Middle frontal gyrus (tissue), 1 donor: ENCODE measurements at regions not wholly inside any gene's neighbourhood (a gene's known extent, or its start where the extent isn't known, plus 50 kb on each side); places are given as distances from the start of the nearest gene placed in this dataset.

Source experiments
- DNase-seq: peaks from one replicate; pipeline ENCODE4 v3.0.0-alpha.2; 2015; ENCODE audit warnings: low spot score; ENCODE audit errors: extremely low spot score

DNA sequence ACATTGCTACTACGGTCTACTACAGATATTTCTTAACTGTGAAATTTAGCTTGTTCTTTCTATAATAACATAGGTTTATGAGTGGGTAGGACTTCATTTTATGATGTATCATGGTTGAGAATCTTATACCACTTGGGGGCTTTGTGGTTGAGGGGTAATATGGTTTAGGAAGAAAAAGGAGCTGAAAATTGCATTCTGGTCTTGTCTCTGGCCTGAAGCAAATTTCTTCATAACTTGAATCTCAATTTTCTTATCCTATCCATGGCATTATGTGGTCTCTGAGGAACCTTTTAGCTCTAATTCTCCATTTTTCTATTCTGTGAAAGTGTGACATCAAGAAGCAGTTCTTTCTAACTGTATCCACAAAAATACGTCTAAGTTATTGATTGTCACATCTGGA, 341.0 kb downstream of the SOX2 start:
- no peak for DNase-seq

DNA sequence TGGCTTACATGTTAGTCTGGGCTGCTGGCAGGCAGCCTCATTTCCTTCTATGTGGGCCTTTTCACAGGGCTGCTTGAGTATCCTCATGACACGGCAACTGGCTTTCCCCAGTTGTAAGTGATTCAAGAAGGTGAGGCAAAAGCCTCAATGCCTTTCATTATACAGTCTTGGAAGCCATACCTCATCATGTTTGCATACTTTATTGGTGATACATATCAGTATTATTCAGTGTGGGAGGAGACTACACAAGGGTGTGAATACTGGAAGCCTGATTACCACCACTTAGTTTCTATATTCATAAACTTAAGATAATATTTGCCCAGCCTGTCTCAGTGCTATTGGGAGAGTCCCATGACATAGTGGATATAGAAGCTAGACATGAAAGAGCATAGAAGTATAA, 346.8 kb downstream of the SOX2 start:
- DNase-seq = no peak

DNA sequence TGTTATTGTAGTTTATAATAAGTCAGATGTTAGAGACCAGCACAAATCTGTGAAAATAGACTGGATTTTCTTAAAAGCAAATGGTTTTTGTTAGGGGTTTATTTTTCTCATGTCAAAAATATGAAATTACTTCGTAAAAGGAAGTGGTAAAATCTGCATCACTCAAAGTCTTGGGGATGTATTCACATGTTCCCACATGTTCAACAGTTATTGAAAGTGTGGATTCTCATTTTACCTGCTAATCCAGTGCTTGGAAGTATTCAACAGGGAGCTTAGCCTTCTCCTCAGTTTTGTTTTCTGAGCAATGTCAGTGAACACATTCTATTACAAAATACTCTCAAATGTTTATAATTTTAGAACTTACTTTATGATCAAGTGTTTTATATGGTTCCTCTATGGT, 352.0 kb downstream of the SOX2 start:
- no peak for DNase-seq

DNA sequence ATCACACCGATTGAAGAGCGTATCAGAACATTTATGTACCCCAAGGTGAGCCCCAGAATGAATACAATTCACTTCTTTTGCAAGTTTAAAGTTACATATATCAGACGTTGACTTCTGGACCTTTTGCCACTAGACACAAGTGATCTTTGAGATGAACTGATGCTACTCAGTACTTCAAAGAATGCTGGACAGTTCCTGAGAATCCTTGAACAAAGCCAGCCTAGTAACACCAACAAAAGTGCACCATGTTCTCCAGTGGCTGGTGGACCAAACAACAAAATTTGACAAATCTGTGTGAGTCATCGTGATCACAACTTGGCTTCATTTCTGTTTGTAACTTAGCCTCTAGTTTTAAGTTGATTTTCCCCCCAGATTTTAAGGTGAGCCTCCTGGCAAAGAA, 355.7 kb downstream of the SOX2 start:
- DNase-seq = no peak

DNA sequence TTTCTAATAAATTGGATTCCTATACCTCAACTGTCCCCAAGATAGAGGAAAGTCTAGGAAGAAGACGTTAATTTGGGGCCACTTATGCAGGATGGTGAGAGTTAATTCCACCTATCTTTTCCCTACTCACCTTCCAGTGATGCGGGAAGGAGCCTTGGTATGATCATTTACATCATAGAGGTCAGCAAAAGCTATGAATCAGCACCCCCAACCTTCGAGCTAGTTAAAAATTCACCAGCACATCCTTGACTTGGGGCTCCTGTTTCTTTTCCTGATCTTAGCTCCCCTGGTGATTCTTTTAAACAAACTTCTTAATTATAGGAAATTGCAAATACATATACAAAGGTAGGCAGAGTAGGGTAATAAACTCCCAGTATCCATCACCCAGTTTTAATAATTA, 366.6 kb downstream of the SOX2 start:
- no peak for DNase-seq

DNA sequence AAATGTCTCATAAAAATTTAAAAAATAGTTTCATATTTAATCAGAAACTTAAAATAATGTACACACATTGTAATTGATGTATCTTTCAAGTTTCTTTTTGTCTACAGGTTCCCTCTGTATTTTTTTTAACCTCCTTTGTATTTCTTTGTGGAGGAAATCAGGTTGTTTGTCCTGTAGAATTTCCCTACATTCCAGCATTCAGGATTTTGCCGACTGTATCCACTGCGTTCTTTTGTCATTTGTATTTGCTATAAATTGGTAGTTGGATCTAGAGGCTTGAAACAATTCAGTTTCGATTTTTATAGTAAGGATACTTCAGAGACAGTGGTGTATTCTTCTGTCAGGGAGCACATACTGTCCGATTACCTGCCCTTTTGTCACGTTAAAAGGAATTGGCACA, 367.2 kb downstream of the SOX2 start:
- no peak for DNase-seq

DNA sequence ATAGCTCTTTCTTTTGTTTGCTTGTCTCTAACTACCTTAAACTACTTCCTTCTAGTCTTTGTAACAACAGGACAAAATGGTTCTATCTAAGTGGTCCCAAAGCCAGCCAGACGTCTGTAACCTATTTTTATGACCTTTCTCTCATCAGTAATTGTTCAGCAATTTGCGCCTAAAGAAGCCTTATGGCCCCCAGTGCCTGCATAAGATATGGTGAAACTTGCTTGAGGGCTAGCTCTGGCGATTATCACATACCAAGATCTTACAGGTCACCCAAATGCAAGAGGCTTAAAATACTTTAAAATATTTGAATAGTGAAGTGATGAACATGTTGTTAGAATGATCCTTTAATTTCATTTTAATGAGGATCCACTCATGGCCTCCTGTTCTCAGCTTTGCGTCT, 369.4 kb downstream of the SOX2 start:
- no peak for DNase-seq

DNA sequence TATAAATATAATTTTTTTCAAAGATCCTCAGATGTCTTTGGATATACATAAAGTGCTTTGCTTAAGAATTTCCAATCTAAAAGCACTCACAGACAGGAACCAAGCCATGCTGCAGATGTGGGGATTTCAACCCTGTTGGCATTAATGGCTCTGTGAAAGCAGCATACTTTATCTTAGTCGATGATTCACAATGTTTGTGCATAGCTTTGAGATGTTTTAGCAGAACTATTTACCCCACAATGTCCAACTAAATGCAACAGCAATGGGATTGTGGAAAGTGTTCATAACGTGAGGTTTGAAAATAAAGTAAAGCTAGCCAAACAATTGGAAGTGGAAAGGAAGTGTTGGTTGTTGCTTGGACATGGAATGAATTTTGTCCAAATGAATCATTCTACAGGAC, 371.4 kb downstream of the SOX2 start:
- no peak for DNase-seq

DNA sequence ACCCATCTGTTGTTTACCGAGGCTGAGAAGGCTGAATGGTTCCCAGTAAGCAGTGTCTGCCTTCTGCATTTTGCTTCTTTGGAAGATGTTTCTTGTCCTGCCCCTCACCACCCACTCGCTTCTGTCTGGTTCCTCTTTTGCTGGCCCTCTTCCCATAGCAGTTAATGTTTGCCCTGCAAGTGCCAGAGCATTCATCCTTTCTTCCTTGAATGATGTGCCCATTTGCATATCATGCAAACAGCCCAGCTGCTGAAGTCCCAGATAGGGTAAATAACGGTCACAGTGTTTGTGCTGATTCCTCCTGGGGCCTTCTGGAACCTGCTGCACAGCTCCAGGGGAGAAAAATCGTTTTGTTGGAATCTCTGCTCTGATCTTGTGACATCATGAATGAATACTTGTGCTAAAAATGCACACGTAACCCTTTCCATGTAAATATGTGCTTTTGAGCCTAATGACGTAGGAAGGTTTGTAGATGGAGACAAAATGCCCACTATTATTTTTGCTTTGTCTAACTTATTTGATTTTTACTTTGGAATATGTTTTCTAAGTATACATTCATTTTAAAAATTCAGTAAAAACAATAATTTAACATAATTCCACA, 381.0 kb downstream of the SOX2 start:
- peak; percentile 16 for DNase-seq

DNA sequence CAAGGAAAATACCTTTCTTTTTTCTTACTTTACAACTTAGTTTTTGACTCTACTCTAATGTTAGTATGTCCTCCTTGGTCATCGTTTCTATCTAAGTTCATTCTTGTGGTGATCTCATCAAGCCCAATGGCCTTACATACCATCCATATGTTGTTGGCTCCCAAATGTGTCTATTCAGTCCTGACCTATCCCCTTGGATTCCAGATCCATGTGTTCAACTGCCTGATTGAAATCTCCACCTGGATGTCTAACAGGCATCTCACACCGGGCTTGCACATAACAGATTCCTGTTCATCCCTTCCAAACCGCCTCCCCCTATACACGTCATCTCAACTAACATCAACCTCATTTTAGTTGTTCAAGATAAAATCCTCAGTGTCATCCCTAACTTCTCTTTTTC, 382.6 kb downstream of the SOX2 start:
- no peak for DNase-seq

DNA sequence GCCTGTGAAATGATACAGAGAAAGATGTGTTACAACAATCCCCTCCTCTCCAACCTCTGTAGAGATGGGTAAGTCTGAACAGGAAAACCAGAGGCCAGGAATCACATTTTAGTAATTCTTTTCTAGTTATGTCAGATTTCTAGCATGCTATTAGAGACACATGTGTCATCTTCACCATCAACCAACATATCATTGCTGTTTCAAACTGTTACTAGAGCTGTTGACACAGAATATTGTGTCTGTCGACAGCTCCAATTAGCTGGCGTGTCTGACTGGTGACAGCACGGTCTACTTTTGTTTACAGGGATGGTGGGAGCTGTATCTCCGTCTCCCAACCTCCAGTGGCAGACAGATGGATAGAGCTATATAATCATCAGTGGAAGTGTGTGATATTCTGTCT, 393.2 kb downstream of the SOX2 start:
- no peak for DNase-seq

DNA sequence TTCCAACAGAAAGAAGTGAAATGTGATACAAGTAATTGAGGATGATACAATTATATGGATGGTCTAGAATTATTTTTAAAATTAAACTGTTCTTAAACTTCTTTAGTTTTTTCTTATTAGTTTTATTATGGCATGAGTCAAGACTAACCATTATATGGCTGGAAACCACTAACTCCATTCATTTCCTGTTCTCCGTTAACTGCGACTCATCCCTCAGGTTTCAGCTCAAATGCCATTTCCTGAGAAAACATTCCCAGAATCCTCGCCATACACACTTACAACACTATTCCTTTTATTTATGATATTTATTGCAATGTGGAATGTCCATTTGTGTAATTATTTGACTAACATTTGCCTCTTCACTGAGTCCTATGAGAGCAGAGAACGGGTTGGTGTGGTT, 394.1 kb downstream of the SOX2 start:
- no peak for DNase-seq

DNA sequence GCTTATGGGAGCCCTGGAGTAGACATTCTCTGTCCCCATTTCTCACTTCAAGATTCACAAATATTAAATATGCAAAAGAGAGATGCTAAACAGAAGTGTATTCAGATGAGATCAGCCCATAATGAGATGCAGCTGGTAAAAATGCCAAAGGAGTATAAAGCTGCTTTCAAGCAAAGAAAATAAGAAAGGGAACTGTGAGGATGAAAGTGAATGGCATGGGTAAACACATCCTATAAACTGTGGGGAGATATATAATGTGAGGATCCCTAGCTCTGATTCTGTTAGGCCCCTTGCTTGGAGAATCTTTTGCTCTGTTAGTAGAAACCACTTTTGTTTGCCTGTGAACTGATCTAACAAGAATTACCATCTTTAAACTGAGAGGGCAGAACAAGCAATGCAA, 396.6 kb downstream of the SOX2 start:
- DNase-seq = no peak

DNA sequence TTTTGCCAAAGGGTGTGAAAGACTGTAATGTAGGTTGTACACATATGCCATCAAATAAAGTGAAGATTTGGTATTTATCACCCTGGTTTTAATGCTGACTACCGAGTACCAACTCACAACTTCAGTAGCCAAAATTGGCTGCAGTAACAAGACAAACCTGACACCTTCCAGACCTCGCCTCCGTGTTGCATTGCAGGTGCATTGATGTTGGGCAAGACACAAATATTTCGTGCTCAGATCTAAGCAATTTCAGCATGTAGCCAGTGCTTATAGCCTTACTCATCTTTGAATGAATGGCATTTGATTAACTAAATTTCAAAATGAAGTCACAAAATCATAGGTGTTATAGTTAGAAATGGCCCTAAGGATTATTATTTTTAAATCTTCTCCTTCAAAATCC, 400.2 kb downstream of the SOX2 start:
- no peak for DNase-seq

DNA sequence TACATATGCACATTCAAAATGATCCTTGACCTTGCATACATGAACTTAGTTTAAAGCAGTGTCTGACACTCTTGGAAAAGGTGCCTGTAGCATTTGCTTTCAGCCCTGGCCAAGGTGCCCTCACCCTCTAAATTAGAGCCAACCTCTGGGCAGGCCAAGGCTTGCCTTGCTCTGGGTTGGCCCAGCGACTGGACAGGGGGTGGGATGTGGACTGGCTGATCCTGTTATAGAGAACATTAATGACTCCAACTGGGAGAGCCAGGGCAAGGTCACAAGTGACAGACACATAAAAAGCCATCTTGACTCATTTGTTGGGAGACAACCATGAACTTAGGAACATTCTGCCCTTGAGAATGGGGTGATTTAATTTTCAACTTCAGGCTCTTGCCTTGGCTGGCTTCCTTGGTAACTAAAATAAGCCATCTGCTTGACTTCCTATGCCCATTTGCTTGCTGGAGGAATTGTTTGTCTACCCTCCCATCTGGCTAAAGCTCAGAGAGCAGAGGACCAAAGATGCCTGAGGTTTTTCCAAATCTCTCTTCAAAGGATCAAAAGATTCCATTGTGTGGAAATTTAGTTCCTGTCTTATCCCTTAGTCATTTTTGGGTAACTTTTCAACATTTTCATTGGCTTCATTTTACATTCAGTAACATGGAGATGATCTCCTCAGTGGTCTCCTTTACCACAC, 403.7 kb downstream of the SOX2 start:
- no peak for DNase-seq

DNA sequence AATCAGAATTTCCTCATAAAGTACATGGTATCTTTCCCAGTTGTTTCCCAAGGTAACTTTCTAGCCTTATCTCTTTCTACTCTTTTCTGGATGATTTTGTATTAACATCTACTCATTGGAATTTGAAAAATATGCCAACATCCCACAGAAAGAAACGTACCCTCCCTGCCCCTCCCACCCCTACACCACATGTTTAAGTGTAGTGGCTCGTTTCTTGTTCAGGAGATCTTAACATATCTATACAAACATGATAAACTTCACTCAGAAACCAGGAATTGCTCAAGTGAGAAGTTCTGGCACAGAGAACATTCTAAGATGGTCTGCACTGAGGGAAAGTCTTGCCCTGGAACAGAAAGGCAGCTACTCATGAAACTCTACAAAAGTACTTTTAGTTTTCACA, 404.7 kb downstream of the SOX2 start:
- DNase-seq = no peak

DNA sequence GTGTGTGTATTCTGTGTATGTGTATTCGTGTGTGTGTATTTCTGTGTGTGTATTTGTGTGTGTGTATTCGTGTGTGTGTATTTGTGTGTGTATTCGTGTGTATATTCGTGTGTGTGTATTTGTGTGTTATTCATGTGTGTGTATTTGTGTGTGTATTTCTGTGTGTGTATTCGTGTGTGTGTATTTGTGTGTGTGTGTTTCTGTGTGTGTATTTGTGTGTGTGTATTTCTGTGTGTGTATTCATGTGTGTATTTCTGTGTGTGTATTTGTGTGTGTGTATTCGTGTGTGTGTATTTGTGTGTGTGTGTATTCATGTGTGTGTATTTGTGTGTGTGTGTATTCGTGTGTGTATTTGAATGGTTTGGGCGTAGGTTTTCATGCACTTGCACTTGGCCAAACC, 405.4 kb downstream of the SOX2 start:
- DNase-seq = no peak

DNA sequence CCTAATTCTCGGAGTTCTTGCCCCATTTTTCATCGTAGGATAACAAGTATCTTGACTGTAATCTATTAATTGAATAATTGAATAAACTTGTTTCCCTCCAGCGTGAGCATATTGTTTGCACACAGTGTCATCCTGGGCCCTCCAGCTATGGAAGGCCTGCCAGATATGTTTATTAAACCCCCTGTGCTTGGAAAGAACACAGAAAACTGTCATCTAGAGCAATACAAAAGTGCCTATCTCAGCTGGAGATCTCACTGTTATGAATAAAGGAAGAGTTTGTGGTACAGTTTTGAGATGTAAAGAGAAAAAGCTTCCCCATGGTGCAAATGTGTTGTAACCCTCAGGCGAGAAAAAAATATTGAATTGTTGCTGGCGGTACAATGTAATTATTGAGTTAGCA, 405.9 kb downstream of the SOX2 start:
- no peak for DNase-seq

DNA sequence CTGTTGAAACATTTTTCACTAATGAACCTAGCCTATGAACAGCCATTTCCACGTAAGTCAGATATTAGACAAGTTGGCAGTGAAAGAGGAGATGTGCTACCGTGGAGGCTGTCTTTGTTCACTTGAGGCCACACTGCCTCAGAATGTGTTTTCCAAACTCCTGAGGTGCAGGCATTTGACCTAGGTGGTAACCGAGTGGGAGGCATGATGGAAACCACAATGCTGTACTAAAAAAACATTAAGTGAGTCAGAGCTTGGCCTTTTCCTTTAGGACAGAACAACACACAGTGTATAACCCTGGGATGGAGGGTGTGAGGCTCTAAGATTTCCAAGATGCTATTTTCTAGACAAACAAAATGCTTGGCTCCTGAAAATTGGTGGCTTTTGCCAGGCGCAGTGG, 406.3 kb downstream of the SOX2 start:
- no peak for DNase-seq

DNA sequence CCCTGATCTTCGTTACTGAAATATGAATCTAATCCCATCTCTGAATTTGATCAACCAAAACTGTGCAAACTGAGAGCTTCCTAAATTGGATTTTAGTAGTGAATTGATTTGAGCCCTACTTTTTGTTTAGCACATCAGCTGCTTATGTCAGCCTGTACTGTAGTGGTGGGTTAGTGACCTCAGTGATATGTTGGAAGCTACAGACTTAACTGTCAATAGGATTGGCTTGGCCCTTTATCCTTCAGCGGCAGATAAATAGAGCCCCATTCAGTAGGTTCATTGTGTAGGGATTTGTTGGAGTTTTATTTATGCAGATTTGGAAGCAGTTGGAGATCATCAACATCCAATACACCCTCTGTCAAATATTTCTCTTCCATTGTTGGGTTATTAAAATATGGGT, 409.7 kb downstream of the SOX2 start:
- no peak for DNase-seq

DNA sequence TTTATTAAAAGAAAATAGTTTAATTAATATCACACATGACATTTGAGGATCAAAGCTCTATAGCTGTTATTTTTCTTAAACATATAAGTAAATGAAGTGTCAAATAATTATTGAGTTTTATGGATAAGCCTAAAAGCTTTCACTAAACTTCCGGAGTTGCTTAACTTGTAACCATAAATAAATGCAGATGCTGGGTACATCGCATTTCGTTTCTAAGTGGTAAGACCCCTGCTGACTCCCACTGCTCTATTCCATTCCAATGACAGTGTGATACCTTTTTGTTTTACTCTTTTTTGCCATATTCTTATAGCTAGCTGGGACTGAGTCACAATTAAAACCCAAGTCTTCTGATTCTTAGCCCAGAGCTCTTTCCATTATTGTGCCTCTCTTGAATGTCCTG, 411.1 kb downstream of the SOX2 start:
- no peak for DNase-seq

DNA sequence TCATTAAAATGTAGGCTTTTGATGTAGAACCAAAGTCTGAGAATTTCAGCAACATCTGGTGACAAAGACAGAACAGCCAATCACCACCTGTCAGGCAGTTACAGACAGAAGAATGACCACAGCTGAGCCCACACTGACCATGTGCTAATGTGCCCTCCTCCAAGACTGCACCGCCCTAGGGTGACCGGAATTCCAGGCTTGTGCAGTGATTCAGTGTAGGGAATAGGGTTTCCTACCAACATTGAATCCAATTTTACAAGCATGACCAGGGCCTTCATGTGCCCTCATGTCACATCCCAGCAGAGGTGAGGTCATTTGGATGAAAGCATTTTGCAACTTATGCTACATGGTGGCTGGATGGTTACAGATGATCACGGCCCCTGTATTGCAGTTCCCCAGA, 412.5 kb downstream of the SOX2 start:
- no peak for DNase-seq

DNA sequence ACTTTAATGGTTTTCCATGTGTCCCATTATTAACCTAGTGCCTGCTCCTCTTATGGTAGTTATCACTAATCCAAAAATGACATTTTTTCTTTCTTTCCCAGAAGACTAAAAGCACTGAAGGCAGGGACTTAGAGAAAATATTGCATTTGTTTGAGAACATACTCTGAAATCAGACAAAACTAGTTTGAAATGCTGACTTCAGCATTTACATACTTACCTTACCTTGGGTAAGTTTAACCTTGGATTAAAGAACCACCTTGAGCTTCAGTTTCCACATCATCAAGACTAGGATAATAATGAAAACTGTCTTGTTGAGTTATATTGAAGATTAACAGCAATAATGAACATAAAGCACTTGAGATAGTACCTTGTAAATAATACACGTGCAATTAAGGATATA, 413.0 kb downstream of the SOX2 start:
- DNase-seq = no peak

DNA sequence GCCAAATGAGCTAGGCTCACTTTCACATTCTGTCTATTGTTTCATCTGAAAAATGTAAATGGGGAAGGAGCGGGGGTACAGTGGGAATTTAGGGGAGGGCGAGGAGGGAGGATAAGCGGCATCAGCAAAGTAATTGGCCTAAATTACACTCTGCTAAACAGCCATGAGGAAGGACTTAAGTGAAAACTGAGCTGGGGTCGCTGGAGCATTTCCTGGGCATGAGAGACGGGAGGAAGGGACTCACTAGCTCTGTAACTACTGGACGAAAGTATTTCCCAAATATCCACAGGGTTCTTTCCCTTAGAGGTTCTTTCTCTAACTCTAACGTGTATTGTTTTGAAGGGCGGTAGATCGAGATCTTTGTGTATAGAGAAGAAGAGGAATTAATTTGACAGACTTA, 418.0 kb downstream of the SOX2 start:
- DNase-seq = no peak
